Stimulated activated CD8-positive, alpha-beta memory T cell treated with anti-CD3 and anti-CD28 coated beads, Interleukin-2, amount 100 ng/mL, for 1 hour (primary cell): ENCODE measurements at regions not wholly inside any gene's neighbourhood (a gene's known extent, or its start where the extent isn't known, plus 50 kb on each side); places are given as distances from the start of the nearest gene placed in this dataset.
"Not testable (repeated sequence)": the region's sequence is repeated elsewhere in the genome, so short reads cannot be mapped to it uniquely, and the experiment has no call there.

Source experiments
- DNase-seq, 2 donors: peaks; one replicate each; pipeline ENCODE4 v3.0.0-alpha.2; 2020; ENCODE audit warnings: low read depth in 2 of 2

DNA sequence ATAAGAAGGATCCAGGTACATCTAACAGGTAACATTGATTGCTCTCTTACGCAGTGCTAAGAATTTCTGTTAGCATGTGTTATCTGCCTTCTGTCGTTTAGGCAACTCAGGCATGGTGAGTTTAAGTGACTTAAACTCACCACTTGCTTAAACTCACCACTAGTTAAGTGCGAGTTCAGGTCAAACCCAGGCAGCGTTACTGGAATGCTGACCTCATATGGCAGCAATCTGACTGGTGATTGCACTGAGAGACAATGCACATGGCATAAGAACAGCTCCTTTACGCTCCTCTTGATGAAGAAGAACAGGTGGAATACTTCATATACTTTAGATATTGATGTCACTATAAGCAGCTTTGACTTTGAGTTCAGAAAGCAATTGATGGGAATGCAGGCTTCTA, 954.1 kb downstream of the SOCS6 start:
- DNase-seq = no peak

GRCh38 chr18:71238974-71239624, 950.3 kb downstream of the SOCS6 start:
- DNase-seq = no peak

GRCh38 chr18:71237641-71238040, 948.8 kb downstream of the SOCS6 start:
- DNase-seq = no peak

- no peak for DNase-seq
Observed at GRCh38 chr18:71233177-71233576, 944.3 kb downstream of the SOCS6 start.

GRCh38 chr18:71223486-71223885, 934.6 kb downstream of the SOCS6 start:
- no peak for DNase-seq

DNA sequence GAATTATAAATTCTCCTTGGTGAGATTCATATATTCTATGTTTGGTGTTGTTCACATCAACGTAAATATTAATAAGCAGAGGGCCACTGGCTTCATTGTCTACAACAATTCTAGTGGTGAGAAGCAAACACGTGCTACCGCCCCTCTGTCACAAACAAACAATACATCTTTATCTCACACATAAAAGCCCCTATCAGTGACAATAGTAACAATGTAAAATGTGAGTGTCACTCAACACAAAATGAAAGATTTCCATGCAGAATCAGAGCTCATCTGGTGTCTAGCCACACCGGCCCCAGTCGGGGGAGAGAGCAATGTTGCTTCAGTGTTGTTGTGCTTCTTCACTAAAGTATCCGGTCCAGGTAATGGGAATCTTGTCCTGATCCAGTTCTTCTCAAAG, 932.6 kb downstream of the SOCS6 start:
- no peak for DNase-seq

- DNase-seq = not testable (repeated sequence)
Observed at GRCh38 chr18:71212739-71213138, 923.9 kb downstream of the SOCS6 start.

GRCh38 chr18:71212222-71212621, 923.4 kb downstream of the SOCS6 start:
- DNase-seq = no peak

DNA sequence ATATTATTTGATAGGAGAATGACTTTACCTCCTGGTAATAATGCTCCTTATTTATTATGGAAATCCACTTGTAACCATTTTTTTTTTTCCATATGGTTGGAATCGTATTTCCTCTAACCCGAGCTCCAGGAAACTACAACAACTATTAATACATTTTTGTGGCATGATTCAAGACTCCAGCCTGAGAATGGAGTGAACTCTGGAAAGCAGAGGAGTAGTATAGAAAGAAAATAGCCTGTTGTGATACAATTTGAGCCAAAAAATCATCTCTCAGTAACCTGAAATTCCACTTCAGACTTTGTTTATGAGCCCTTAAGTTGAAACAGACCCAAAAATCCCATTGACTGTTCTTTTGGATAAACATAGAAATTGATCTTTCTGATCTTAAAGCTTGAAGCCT, 921.1 kb downstream of the SOCS6 start:
- DNase-seq = no peak

DNA sequence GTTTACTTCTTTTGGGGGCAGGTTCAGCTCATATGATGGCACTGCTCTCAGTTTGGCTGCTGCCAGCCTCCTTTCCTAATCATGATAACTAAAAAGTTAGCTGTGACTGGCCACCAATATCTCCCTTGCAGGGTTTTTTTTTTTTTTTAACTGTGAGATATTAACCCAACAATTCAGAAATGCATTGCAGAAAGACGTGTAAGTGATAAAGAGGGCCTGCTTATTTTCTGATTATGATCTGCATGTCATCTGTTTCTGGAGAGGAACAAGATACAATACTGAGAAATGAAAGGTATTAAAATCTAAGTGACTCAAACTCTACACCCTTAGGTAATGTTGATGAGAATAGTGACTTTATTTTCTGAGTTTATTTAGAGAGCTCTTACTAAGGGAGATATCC, 905.6 kb downstream of the SOCS6 start:
- no peak for DNase-seq

DNA sequence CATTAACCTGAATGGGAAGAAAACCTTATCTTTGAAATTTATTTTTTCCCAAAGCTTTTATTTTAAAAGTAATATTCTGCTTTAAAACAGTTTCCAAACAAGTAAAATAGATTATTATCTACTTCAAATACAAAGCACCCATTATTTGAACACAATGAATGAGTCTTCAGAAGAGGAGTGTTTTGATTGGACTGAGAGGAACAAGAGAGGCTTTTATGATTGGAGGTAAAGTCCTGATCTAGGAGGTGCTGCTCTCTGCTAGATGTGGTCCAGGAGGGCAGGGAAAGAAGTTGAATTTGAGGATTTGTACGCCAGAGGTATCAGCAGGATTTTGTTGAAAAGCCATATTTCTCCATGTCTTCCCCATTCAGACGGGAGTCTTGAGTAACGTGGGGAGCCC, 900.7 kb downstream of the SOCS6 start:
- DNase-seq = no peak

DNA sequence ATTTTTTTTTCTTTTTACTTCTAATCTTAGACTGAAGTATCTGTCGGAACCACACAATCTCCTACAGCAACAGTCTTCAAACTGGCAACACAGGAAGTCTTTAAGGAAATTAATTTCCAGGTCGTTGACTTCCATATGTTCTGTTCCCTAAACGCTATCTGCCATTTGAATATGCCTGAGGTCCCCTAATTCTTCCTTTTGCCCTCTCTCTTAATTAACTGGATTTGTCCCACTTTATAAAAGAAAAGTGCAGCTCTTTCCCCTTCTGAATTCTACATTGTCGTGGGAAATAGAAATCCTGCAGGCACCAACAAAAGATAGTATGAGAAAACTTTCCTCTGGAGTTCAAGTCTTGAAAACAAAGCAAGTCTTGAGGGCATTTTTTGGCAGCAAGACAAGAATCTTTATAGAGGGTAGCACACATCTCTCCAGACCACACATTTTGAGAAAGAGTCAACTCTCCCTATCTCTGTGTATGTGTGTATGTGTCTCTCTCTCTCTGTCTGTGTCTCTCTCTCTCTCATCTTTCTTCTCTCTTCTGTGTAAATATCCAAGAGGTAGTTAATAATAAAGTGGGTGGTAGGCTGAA, 879.8 kb downstream of the SOCS6 start:
- no peak for DNase-seq

DNA sequence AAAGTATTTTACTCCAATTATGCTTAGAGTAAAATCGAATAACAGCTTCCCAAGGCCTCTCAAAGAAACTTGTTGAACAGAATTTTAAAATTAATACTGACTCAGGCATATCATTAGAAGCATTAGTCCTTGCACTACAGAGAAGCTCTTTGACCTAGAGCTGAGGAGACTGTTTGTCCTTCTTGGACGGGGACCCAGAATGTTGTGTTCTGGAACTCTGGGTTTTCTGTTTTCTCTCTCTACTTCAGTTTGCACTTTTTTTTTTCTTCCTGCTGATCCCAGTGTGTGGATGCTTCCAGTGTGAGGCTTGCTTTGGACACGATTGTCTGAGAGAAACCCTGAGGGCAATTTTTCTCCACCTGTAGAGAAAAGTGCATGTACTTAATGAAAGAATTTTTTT, 847.6 kb downstream of the SOCS6 start:
- no peak for DNase-seq

DNA sequence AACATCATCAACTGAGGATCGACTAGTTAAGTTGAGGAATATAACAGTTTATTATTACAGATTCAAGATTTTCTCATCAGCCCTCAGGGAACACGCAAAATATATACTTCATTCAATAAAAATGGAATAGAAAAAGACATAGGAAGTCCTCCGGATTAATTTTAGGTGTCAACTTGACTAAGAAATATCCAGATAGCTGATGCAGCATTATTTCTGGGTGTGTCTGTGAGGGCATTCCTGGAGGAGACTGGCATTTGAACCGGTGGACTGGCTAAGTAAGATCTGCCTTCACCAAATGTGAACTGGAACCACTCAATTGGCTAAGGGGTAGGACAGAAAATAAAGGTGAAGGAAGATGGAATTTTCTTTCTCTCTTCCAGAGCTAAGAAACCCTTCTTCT, 845.3 kb downstream of the SOCS6 start:
- no peak for DNase-seq

DNA sequence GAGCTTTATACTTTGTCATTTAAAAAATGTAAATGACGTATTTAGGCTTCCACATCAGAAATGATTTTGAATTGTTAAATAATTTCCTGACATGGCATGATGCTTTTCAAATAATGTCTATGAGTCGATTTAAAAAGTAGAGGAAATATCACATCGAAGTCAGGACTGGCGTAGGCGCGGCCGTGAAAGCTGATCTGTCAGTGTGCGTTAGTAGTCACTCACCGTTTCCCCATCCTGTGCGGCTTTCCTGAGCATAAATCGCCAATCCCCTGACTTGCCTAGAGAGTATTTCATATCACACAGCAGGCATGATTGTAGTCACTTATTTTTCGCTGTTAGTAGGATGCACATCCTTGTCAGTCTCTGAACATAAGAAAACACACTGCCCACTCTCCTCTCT, 843.1 kb downstream of the SOCS6 start:
- DNase-seq = no peak

DNA sequence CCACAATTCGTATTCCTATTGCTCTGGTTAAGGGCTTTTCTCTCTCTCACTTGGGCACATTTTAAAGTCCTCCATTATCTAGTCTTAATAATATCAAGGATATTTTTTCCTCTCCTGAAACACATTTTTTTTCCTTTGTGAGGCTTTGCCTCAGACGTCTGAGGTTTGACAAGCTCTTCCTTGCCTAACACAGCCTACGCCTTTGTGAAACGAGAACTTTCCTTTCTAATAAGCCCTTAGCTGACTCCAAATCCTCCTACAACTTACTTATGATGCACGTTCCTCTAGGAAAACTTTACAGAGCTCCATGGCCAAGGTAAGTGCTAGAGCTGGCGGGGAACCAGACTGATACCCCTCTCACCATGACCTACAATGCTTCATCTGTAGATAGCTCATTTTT, 841.5 kb downstream of the SOCS6 start:
- DNase-seq = no peak

DNA sequence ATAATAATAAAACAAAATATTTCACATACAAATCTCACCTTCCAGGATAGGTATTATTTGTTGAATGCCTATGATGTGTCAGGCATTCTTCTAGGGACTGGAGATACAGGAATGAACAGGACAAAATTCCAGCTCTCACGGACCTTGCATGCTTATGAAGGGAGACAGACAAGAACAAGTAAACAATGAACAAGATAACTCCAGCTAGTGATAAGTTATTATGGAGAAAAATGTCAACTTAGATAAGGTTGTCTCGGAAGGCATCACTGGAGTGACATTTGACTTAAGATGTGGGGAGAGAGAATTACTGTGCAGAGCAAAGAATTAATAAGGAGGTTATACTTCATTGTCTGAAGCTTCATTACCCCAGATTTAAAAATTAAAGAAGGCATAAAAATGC, 836.7 kb downstream of the SOCS6 start:
- DNase-seq = no peak

- no peak for DNase-seq
Observed at GRCh38 chr18:71116535-71116934, 827.7 kb downstream of the SOCS6 start.

- DNase-seq = no peak
Observed at GRCh38 chr18:71115261-71115660, 826.4 kb downstream of the SOCS6 start.

DNA sequence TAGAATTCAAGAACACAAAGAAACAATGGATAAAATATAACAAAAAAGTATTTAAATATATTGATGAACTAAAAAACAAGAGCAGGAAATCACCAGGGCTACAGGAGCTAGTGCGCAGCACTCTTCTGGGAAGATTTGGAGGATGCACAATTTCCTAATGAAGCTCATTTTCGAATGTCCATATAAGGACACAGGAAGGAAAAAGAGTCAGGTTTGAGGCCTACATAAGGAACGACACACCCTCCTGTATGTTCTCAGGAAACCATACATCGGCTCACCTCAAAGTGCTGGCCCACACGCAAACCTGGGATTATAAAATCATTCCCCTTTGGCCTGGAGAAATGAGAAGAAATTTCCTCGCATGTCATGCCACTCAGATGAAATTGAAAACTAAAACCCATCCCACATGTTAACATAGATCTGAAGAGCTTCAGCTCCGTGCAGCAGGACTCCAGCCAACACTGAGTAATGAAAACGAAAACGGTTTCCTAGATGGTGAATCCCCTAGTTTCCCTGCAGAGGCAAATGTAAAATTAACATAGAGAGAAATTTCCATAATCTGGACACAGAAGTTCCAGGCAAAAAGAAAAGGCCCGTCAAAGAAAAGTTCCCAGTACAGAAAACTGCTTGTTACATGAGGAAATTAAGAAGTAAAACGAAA, 825.8 kb downstream of the SOCS6 start:
- DNase-seq = no peak

DNA sequence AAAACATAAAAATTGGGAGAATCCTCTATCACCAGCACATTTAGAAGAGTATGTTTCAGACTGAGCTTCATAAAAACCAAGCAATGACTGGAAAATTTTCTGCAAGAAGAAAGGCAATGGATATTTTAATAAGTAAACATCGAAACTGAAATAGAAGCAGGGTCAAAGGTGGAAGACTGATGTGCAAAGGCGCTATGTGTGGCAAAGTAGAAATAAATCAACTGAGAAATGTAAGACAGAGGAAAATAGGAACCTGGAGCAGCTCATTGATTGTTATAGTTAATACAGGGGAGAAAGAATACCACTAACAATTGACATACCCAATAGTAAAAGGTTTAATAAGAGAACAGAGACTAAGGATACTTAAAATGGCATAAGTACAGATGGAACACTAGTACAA, 818.4 kb downstream of the SOCS6 start:
- no peak for DNase-seq

- no peak for DNase-seq
Observed at GRCh38 chr18:71106701-71107100, 817.9 kb downstream of the SOCS6 start.

- DNase-seq = no peak
Observed at GRCh38 chr18:71105994-71106546, 817.2 kb downstream of the SOCS6 start.
